ENCODE measurements at regions not wholly inside any gene's neighbourhood (a gene's known extent, or its start where the extent isn't known, plus 50 kb on each side); places are given as distances from the start of the nearest gene placed in this dataset.
"Not testable (repeated sequence)": the region's sequence is repeated elsewhere in the genome, so short reads cannot be mapped to it uniquely, and the experiment has no call there.

DNA sequence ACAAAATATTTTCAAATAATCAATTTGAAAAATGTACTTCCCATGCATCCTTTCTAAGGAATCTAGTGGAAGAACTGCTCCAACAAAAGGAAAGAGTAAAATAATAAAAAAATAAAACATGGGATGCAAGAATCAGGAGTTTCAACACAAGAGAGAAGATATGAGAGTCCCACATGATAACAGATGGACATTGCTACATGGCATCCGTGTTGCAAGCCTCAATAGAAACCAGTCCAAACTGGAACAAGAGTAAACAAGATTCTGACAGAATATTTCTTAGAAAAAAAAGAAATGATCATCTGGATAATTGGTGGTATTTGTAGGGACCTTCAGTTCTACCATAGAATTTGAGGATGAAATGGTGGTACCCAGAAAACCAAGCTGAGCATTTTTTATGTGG, 186.8 kb downstream of the FRK start:
- H3K36me3 ChIP-seq, result no peaks in the 10 kb centered on the region
- TF ChIP-seq, protein P1, sequence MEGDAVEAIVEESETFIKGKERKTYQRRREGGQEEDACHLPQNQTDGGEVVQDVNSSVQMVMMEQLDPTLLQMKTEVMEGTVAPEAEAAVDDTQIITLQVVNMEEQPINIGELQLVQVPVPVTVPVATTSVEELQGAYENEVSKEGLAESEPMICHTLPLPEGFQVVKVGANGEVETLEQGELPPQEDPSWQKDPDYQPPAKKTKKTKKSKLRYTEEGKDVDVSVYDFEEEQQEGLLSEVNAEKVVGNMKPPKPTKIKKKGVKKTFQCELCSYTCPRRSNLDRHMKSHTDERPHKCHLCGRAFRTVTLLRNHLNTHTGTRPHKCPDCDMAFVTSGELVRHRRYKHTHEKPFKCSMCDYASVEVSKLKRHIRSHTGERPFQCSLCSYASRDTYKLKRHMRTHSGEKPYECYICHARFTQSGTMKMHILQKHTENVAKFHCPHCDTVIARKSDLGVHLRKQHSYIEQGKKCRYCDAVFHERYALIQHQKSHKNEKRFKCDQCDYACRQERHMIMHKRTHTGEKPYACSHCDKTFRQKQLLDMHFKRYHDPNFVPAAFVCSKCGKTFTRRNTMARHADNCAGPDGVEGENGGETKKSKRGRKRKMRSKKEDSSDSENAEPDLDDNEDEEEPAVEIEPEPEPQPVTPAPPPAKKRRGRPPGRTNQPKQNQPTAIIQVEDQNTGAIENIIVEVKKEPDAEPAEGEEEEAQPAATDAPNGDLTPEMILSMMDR (IDR thresholded peaks at IDR 0.05; ENCODE audit: low read depth, low read length), result no peak
- no peak overlapping the region for H3K4me3 ChIP-seq (ENCODE audit: low read depth, low read length)
- H3K9me3 ChIP-seq, result no peaks in the 10 kb centered on the region
- no peak for DNase-seq
- no peaks in the 10 kb centered on the region for H3K27me3 ChIP-seq
- peaks cover 5% of the 10 kb centered on the region; the same call in 1 of the 2 replicates for H3K4me1 ChIP-seq

DNA sequence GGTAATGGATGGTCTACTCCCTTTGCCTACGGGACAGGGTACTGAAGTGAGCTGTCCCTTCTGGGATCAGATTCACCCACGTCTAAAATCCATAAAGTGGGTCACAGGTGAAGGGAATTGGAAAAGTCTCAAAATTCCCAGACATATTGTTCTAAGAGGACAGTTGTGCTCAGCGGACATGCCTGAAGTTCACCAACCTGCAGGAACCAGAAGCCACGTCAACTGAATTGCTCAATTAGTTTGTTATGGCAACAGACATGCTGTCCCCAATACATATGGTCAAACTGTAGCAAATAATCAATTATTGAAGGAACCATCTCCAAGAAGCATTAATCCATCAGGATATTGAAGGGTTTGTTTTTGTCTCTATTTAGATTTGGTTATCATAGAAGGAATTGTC, 190.2 kb downstream of the FRK start:
- TF ChIP-seq, protein P1 (IDR thresholded peaks at IDR 0.05; ENCODE audit: low read depth, low read length), result no peak
- Histone ChIP-seq H3K27me3 (no peaks in the 10 kb centered on the region), H3K9me3 (no peaks in the 10 kb centered on the region), H3K36me3 (no peaks in the 10 kb centered on the region), H3K4me3 (ENCODE audit: low read depth, low read length) (no peak overlapping the region), H3K4me1 (no peaks in the 10 kb centered on the region)
- DNase-seq, result no peak

DNA sequence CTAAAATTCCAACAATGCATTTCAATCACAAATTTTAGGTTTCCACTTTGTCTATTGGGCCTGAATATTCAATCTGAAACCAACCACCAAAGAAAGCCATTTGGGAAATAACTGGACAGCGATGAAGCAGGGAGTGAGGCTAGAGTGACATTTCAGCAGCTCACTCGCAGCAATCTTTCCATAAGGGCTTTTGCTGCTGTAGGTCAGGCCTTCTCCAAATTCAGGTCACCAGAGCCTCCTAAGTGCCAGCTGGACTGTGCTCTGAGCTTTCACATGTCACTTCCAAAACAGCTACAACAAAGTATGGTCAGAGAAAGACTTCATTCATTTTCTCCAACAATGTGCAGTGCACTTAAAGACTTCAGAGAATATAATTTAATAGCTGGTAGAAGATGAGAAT, 194.8 kb downstream of the FRK start:
- TF ChIP-seq, protein P1 (IDR thresholded peaks at IDR 0.05; ENCODE audit: low read depth, low read length), result no peak
- no peak for DNase-seq
- H3K4me3 ChIP-seq (ENCODE audit: low read depth, low read length), result no peak overlapping the region
- H3K36me3 ChIP-seq, result no peaks in the 10 kb centered on the region
- H3K4me1 ChIP-seq, result no peaks in the 10 kb centered on the region
- no peaks in the 10 kb centered on the region for H3K27me3 ChIP-seq
- H3K9me3 ChIP-seq, result no peaks in the 10 kb centered on the region

- Histone ChIP-seq H3K4me1 (no peaks in the 10 kb centered on the region), H3K9me3 (no peaks in the 10 kb centered on the region), H3K4me3 (ENCODE audit: low read depth, low read length) (no peak overlapping the region), H3K36me3 (no peaks in the 10 kb centered on the region), H3K27me3 (no peaks in the 10 kb centered on the region)
- DNase-seq, result no peak
- TF ChIP-seq, protein P1 (IDR thresholded peaks at IDR 0.05; ENCODE audit: low read depth, low read length), result no peak
Measured at GRCh38 chr6:115863211-115863610, 197.5 kb downstream of the FRK start.

DNA sequence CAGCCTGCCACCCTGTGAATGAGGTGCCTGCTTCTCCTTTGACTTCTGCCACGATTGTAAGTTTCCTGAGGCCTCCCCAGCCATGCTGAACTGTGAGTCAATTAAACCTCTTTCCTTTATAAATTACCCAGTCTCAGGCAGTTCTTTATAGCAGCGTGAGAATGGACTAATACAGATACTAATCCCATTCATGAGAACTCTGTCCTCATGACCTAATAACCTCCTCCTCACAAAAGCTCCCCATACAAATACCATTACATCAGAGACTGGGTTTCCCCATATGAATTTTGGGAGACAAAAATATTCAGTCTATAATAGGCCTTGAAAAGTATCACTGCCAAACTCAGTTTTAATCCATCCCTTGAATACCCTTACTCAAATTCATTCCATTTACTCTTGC, 199.0 kb downstream of the FRK start:
- not testable (repeated sequence) for DNase-seq; H3K4me1 ChIP-seq; H3K27me3 ChIP-seq; H3K4me3 ChIP-seq (ENCODE audit: low read depth, low read length); H3K9me3 ChIP-seq; H3K36me3 ChIP-seq

DNA sequence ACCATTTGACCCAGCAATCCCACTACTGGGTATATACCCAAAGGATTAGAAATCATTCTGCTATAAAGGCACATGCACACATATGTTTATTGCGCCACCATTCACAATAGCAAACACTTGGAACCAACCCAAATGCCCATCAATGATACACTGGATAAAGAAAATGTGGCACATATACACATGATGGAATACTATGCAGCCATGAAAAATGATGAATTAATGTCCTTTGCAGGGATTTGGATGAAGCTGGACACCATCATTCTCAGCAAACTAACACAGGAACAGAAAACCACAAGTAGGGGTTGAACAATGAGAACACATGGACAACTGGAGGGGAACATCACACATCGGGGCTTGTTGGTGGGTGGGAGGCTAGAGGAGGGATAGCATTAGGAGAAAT, 201.1 kb downstream of the FRK start:
- H3K4me3 ChIP-seq (ENCODE audit: low read depth, low read length); DNase-seq; H3K27me3 ChIP-seq; H3K9me3 ChIP-seq; H3K36me3 ChIP-seq; H3K4me1 ChIP-seq: not testable (repeated sequence)

DNA sequence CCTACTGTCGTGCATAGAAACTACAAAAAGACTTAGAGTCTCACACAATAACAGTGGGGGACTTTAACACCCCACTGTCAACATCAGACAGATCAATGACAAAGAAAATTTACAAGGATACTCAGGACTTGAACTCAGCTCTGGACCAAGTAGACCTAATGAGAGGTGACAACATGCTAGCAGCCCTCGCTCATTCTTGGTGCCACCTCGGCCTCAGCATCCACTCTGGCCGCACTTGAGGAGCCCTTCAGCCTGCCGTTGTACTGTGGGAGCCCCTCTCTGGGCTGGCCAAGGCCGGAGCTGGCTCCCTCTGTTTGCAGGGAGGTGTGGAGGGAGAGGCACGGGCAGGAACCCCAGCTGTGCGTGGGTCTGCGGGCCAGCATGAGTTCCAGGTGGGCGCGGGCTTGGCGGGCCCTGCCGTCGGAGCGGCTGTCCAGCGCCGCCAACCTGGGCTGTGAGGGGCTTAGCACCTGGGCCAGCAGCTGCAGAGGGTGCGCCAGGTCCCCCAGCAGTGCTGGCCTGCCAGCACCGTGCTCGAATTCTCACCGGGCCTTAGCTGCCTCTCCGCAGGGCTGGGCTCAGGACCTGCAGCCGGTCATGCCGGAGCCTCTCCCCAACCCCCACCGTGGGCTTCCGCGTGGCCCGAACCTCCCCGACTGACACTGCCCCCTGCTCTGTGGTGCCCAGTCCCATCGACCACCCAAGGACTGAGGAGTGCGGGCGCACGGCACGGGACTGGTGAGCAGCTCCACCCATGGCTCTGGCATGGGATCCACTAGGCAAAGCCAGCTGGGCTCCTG, 205.6 kb downstream of the FRK start:
- no peaks in the 10 kb centered on the region; the same call in 1 of the 2 replicates for H3K9me3 ChIP-seq
- no peaks in the 10 kb centered on the region for H3K27me3 ChIP-seq
- DNase-seq, result no peak
- no peaks in the 10 kb centered on the region for H3K36me3 ChIP-seq
- H3K4me1 ChIP-seq, result no peaks in the 10 kb centered on the region
- TF ChIP-seq, protein P1 (IDR thresholded peaks at IDR 0.05; ENCODE audit: low read depth, low read length), result no peak
- H3K4me3 ChIP-seq (ENCODE audit: low read depth, low read length), result no peak overlapping the region
